ENCODE measurements at regions not wholly inside any gene's neighbourhood (a gene's known extent, or its start where the extent isn't known, plus 50 kb on each side); places are given as distances from the start of the nearest gene placed in this dataset.

DNA sequence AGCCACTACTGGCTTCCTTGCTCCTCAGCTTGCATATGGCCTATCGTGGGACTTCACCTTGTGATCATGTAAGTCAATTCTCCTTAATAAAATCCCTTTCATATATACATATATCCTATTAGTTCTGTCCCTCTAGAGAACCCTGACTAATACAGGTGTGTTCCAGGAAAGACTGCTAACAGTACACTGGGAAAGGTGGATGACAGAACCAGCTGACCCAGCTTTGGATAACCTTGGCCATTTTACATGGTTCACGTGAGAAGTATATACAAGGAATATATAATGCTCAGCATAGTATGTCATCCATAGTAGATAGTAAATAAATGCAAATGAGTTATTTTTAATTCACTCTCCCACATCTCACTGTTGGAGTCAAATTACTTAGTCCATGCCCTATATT lies 1003.5 kb downstream of the SORCS3 start:
- Histone ChIP-seq H3K9me3 (no peaks in the 10 kb centered on the region), H3K27me3 (replicated peaks; ENCODE audit: insufficient read depth) (no peaks in the 10 kb centered on the region), H3K27ac (no peak overlapping the region), H3K36me3 (no peaks in the 10 kb centered on the region), H3K4me3 (no peak overlapping the region), H3K4me1 (replicated peaks) (no peaks in the 10 kb centered on the region)
- intact Hi-C loops (cut with DNase I): no loop called here
- no peak for DNase-seq (ENCODE audit: low spot score)
- TF ChIP-seq POLR2AphosphoS5 (IDR thresholded peaks at IDR 0.05) (no peak), CTCF (IDR thresholded peaks at IDR 0.05) (no peak), POLR2A (IDR thresholded peaks at IDR 0.05) (no peak)
- WGBS: 79% methylated on average over 2 of the region's 2 CpGs

- Histone ChIP-seq H3K9me3 (no peaks in the 10 kb centered on the region), H3K27me3 (replicated peaks; ENCODE audit: insufficient read depth) (no peaks in the 10 kb centered on the region), H3K36me3 (no peaks in the 10 kb centered on the region), H3K27ac (no peak overlapping the region), H3K4me3 (no peak overlapping the region), H3K4me1 (replicated peaks) (no peaks in the 10 kb centered on the region)
- DNase-seq (ENCODE audit: low spot score): no peak
- TF ChIP-seq POLR2A (IDR thresholded peaks at IDR 0.05) (no peak), POLR2AphosphoS5 (IDR thresholded peaks at IDR 0.05) (no peak)
- 22% methylated on average over 4 of the region's 4 CpGs for WGBS
- intact Hi-C loops (cut with DNase I): no loop called here
These were observed 1003.0 kb downstream of the SORCS3 start for GRCh38 chr10:105644091-105644490.

- no peak for TF ChIP-seq POLR2A (IDR thresholded peaks at IDR 0.05)
- H3K27me3 ChIP-seq (replicated peaks; ENCODE audit: insufficient read depth): no peaks in the 10 kb centered on the region
- no peaks in the 10 kb centered on the region for H3K36me3 ChIP-seq
- intact Hi-C loops (cut with DNase I): no loop called here
- no peaks in the 10 kb centered on the region for H3K4me1 ChIP-seq (replicated peaks)
- no peaks in the 10 kb centered on the region for H3K9me3 ChIP-seq
- no peak overlapping the region for H3K4me3 ChIP-seq
- no peak overlapping the region for H3K27ac ChIP-seq
- no peak for DNase-seq (ENCODE audit: low spot score)
These were observed 1002.6 kb downstream of the SORCS3 start for GRCh38 chr10:105643660-105644059.

GRCh38 chr10:105634281-105634680 lies 993.2 kb downstream of the SORCS3 start:
- no peak for DNase-seq (ENCODE audit: low spot score)
- Histone ChIP-seq H3K27ac (no peak overlapping the region), H3K36me3 (no peaks in the 10 kb centered on the region), H3K27me3 (replicated peaks; ENCODE audit: insufficient read depth) (no peaks in the 10 kb centered on the region), H3K4me1 (replicated peaks) (no peaks in the 10 kb centered on the region), H3K4me3 (no peak overlapping the region), H3K9me3 (no peaks in the 10 kb centered on the region)
- TF ChIP-seq CTCF (IDR thresholded peaks at IDR 0.05) (no peak), POLR2AphosphoS5 (IDR thresholded peaks at IDR 0.05) (no peak), POLR2A (IDR thresholded peaks at IDR 0.05) (no peak)
- WGBS: 68% methylated on average over 3 of the region's 3 CpGs
- intact Hi-C loops (cut with DNase I): no loop called here

- TF ChIP-seq POLR2AphosphoS5 (IDR thresholded peaks at IDR 0.05) (no peak), CTCF (IDR thresholded peaks at IDR 0.05) (no peak), POLR2A (IDR thresholded peaks at IDR 0.05) (no peak)
- Histone ChIP-seq H3K27me3 (replicated peaks; ENCODE audit: insufficient read depth) (no peaks in the 10 kb centered on the region), H3K4me3 (no peak overlapping the region), H3K36me3 (no peaks in the 10 kb centered on the region), H3K27ac (no peak overlapping the region), H3K4me1 (replicated peaks) (no peaks in the 10 kb centered on the region), H3K9me3 (no peaks in the 10 kb centered on the region)
- DNase-seq (ENCODE audit: low spot score): no peak
- intact Hi-C loops (cut with DNase I): no loop called here
- WGBS: 23% methylated on average over 4 of the region's 4 CpGs
These were observed 974.8 kb downstream of the SORCS3 start for GRCh38 chr10:105615715-105616365.

GRCh38 chr10:105611244-105611798 lies 970.2 kb downstream of the SORCS3 start:
- H3K27me3 ChIP-seq (replicated peaks; ENCODE audit: insufficient read depth): no peaks in the 10 kb centered on the region
- intact Hi-C loops (cut with DNase I): no loop called here
- no peak for TF ChIP-seq CTCF (IDR thresholded peaks at IDR 0.05)
- no peak for TF ChIP-seq POLR2A (IDR thresholded peaks at IDR 0.05)
- no peak for TF ChIP-seq POLR2AphosphoS5 (IDR thresholded peaks at IDR 0.05)
- no peaks in the 10 kb centered on the region for H3K36me3 ChIP-seq
- DNase-seq (ENCODE audit: low spot score): no peak
- no peaks in the 10 kb centered on the region for H3K4me1 ChIP-seq (replicated peaks)
- no peaks in the 10 kb centered on the region for H3K9me3 ChIP-seq
- H3K27ac ChIP-seq: no peak overlapping the region
- H3K4me3 ChIP-seq: no peak overlapping the region
